Keratinocyte (primary cell): ENCODE measurements at regions not wholly inside any gene's neighbourhood (a gene's known extent, or its start where the extent isn't known, plus 50 kb on each side); places are given as distances from the start of the nearest gene placed in this dataset.

Source experiments
- DNase-seq: peaks from one replicate; pipeline ENCODE4 v3.0.0-alpha.2; 2011; ENCODE audit warnings: low read depth, missing footprints, low spot score
- FAIRE-seq: peaks from 2 replicates; lab custom pipeline; 2011; peaks lifted over from hg19 to GRCh38; lab: Jason Lieb, UNC
- H2AFZ ChIP-seq: 2 replicates; pipeline ENCODE4 v1.6.0; 2012; ENCODE audit warnings: low read length, control low read depth, inconsistent platforms; ENCODE audit not compliant: control insufficient read depth
- H3K27ac ChIP-seq: 2 replicates; pipeline ENCODE4 v1.5.1; 2011; ENCODE audit warnings: low read length; ENCODE audit not compliant: control insufficient read depth, insufficient read depth
- H3K27me3 ChIP-seq: 3 replicates; pipeline ENCODE4 v1.6.0; 2011; ENCODE audit warnings: low read length; ENCODE audit not compliant: control insufficient read depth, insufficient read depth; ENCODE audit errors: extremely low read depth
- H3K36me3 ChIP-seq, 2 experiments: 2 replicates in 1 of 2; 3 replicates in 1 of 2; pipeline ENCODE4 v1.5.1; 2011; ENCODE audit warnings: low read length in 2 of 2, mild to moderate bottlenecking in 1 of 2; ENCODE audit not compliant: control insufficient read depth in 2 of 2, insufficient read depth in 2 of 2; ENCODE audit errors: extremely low read depth in 1 of 2
- H3K4me1 ChIP-seq: 3 replicates; pipeline ENCODE4 v1.5.1; 2011; ENCODE audit warnings: low read length; ENCODE audit not compliant: control insufficient read depth, insufficient read depth; ENCODE audit errors: extremely low read depth
- H3K4me2 ChIP-seq: 3 replicates; pipeline ENCODE4 v1.6.0; 2011; ENCODE audit warnings: low read depth, low read length; ENCODE audit not compliant: control insufficient read depth, insufficient read depth; ENCODE audit errors: extremely low read depth
- H3K4me3 ChIP-seq, 3 experiments: fragments of 200-600 bp in 1 of 3; sonication (generic) in 1 of 3; 2 replicates in 2 of 3; 3 replicates in 1 of 3; pipeline ENCODE4 v1.5.1; 2011 to 2016; ENCODE audit warnings: low read length in 3 of 3, mild to moderate bottlenecking in 3 of 3, control low read depth in 2 of 3, inconsistent platforms in 1 of 3, low read depth in 1 of 3, mixed read lengths in 1 of 3, mixed run types in 1 of 3, moderate library complexity in 1 of 3; ENCODE audit not compliant: control insufficient read depth in 2 of 3, insufficient read depth in 2 of 3; ENCODE audit errors: extremely low read depth in 1 of 3
- H3K79me2 ChIP-seq: 2 replicates; pipeline ENCODE4 v1.6.0; 2012; ENCODE audit warnings: low read length; ENCODE audit not compliant: control insufficient read depth, insufficient read depth
- H3K9ac ChIP-seq: 3 replicates; pipeline ENCODE4 v1.6.0; 2011; ENCODE audit warnings: low read length; ENCODE audit not compliant: control insufficient read depth, insufficient read depth; ENCODE audit errors: extremely low read depth
- H3K9me1 ChIP-seq: 3 replicates; pipeline ENCODE4 v1.6.0; 2011; ENCODE audit warnings: low read length; ENCODE audit not compliant: control insufficient read depth, insufficient read depth; ENCODE audit errors: extremely low read depth
- H3K9me3 ChIP-seq: 2 replicates; pipeline ENCODE4 v1.5.1; 2012; ENCODE audit warnings: low read depth, low read length; ENCODE audit not compliant: control insufficient read depth
- H4K20me1 ChIP-seq: 3 replicates; pipeline ENCODE4 v1.6.0; 2011; ENCODE audit warnings: low read length; ENCODE audit not compliant: control insufficient read depth, insufficient read depth; ENCODE audit errors: extremely low read depth
- EZH2 ChIP-seq: IDR thresholded peaks from one replicate; pipeline ENCODE4 v1.6.1; 2012; ENCODE audit warnings: inconsistent platforms, mild to moderate bottlenecking, low read length, moderate library complexity
- dilution Hi-C: fragments of 300-500 bp; cut with MboI; formaldehyde crosslinking; loops from one replicate; pipeline ENCODE4 v1.7.0; 2020; ENCODE audit warnings: low sequenced_read_pairs; ENCODE audit not compliant: extremely low pct_ligation_motif_present
- TF ChIP-seq, protein P1 (sequence below), 3 experiments: IDR thresholded peaks in 1 of 3; conservative IDR thresholded peaks in 1 of 3; optimal IDR thresholded peaks in 1 of 3; 2 replicates in 2 of 3; 3 replicates in 1 of 3; pipeline versions ENCODE3 to v1.5.1; 2011; ENCODE audit warnings: low read length in 3 of 3, mild to moderate bottlenecking in 3 of 3, moderate library complexity in 2 of 3, control low read depth in 1 of 3, inconsistent platforms in 1 of 3; ENCODE audit not compliant: insufficient read depth in 2 of 3; ENCODE audit errors: extremely low read depth in 1 of 3

DNA sequence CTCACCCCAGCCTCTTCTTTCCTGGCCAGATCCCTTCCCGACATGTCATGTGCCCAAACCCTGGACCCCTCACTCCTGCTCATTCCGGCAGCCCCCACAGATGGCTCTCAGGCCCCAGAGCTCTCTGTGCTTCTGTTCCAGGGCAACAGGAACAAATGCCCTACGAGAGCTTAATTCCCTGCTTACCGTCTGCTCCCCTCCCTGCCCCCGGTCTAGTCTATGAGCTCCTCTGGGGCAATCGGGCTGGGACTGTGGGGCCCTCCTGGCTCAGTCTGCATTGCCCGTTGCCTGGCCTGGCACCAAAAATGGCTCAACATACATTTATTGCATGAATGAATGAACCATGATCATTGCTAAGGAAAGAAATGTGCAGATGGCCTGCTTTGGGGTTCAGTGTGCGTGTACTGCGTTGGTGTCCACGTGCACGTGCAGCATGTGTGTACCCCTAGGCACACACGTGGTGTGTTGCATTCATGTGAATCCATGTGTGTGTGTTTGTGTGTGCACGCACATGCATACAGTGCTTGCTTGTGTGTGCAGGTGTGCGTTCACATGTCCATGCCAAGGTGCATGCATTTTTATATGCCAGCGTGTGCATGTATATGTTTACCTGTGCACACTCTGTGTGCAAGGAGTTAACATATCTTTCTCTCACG lies 201.2 kb upstream of the IER5L start:
- Histone ChIP-seq H3K9ac (no peak overlapping the region), H3K4me1 (peaks cover 10% of the 10 kb centered on the region), H3K27me3 (no peaks in the 10 kb centered on the region), H3K9me1 (no peaks in the 10 kb centered on the region), H3K9me3 (no peaks in the 10 kb centered on the region), H2AFZ (no peak overlapping the region), H3K4me2 (no peak overlapping the region), H4K20me1 (no peaks in the 10 kb centered on the region), H3K36me3 (no peaks in the 10 kb centered on the region), H3K4me3 (no peak overlapping the region), H3K79me2 (no peaks in the 10 kb centered on the region), H3K27ac (no peak overlapping the region)
- dilution Hi-C loops = no loop called here
- DNase-seq = no peak
- TF ChIP-seq EZH2 = no peak
- TF ChIP-seq, protein P1, sequence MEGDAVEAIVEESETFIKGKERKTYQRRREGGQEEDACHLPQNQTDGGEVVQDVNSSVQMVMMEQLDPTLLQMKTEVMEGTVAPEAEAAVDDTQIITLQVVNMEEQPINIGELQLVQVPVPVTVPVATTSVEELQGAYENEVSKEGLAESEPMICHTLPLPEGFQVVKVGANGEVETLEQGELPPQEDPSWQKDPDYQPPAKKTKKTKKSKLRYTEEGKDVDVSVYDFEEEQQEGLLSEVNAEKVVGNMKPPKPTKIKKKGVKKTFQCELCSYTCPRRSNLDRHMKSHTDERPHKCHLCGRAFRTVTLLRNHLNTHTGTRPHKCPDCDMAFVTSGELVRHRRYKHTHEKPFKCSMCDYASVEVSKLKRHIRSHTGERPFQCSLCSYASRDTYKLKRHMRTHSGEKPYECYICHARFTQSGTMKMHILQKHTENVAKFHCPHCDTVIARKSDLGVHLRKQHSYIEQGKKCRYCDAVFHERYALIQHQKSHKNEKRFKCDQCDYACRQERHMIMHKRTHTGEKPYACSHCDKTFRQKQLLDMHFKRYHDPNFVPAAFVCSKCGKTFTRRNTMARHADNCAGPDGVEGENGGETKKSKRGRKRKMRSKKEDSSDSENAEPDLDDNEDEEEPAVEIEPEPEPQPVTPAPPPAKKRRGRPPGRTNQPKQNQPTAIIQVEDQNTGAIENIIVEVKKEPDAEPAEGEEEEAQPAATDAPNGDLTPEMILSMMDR (optimal IDR thresholded peaks at IDR 0.05 in 1 of 3, IDR thresholded peaks at IDR 0.05 in 1 of 3, conservative IDR thresholded peaks at IDR 0.05 in 1 of 3; ENCODE audit: extremely low read depth in 1 of 3, insufficient read depth in 2 of 3, low read length in 3 of 3) = no peak
- no peak for FAIRE-seq

DNA sequence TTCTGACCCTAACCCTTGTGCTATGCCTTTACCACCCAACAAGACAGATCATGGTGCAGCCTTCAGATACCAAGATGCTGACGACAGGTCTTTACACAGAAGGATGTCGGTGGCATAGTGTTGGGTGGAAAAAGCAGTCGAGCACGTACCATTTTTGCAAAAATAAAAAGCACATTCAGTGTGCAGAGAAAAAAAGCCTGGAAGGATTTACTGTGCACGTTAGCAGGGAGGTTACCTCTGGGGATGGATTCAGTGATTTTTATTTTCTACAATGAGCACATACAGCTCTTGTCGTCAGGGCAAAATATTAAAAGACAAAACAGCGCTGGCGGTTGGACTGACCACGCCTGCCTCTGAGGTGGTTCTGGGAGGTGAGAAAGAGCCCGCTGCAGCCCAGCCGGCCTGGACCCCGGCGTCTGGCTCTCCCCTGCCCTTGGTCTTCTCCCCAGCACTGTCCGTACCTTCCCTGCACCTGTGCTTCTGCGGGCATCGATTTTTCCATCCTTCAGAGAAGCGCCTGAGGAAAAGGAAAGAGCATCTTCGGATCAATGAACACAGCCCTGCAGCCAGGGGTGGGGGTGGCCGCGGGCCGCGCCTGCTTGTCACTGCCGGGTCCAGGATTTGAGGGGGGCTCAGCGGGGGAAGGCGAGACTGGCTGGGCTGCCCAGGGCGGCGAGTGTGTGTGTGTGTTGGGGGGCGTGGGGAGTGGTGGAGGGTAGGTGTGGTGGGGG lies 200.0 kb upstream of the IER5L start:
- Histone ChIP-seq H3K9me3 (no peaks in the 10 kb centered on the region), H3K4me2 (no peak overlapping the region), H3K27me3 (no peaks in the 10 kb centered on the region), H3K9me1 (no peaks in the 10 kb centered on the region), H3K36me3 (no peaks in the 10 kb centered on the region), H4K20me1 (no peaks in the 10 kb centered on the region), H3K4me1 (peaks cover 8% of the 10 kb centered on the region), H3K4me3 (no peak overlapping the region), H2AFZ (no peak overlapping the region), H3K9ac (no peak overlapping the region), H3K27ac (no peak overlapping the region), H3K79me2 (no peaks in the 10 kb centered on the region)
- TF ChIP-seq, protein P1 (optimal IDR thresholded peaks at IDR 0.05 in 1 of 3, IDR thresholded peaks at IDR 0.05 in 1 of 3, conservative IDR thresholded peaks at IDR 0.05 in 1 of 3; ENCODE audit: extremely low read depth in 1 of 3, insufficient read depth in 2 of 3, low read length in 3 of 3) = no peak
- no peak for TF ChIP-seq EZH2
- DNase-seq (no peak), FAIRE-seq (no peak)
- dilution Hi-C loops = no loop called here
